Tibial nerve (tissue), 4 donors: ENCODE measurements at regions not wholly inside any gene's neighbourhood (a gene's known extent, or its start where the extent isn't known, plus 50 kb on each side); places are given as distances from the start of the nearest gene placed in this dataset.

Experiments
- CTCF ChIP-seq, 5 experiments: fragments of 200-600 bp in 3 of 5; fragments of 450-650 bp in 2 of 5; sonication (generic) in 3 of 5; IDR thresholded peaks; one replicate each; pipeline ENCODE4 v1.5.1; 2016 to 2019; ENCODE audit warnings: antibody characterized with exemption in 5 of 5, mild to moderate bottlenecking in 3 of 5, moderate library complexity in 2 of 5
- EP300 ChIP-seq, 2 donors: sonication (generic); formaldehyde crosslinking; IDR thresholded peaks; one replicate each; pipeline ENCODE4 v1.6.1; 2017; ENCODE audit warnings: antibody characterized with exemption in 2 of 2, mild to moderate bottlenecking in 1 of 2
- POLR2A ChIP-seq, 2 donors: fragments of 450-650 bp; IDR thresholded peaks; one replicate each; pipeline ENCODE4 v1.6.1; 2017; ENCODE audit warnings: antibody characterized with exemption in 2 of 2, mild to moderate bottlenecking in 2 of 2, moderate library complexity in 2 of 2

- TF ChIP-seq CTCF (IDR thresholded peaks at IDR 0.05) (no peak), POLR2A (IDR thresholded peaks at IDR 0.05) (no peak), EP300 (IDR thresholded peaks at IDR 0.05) (no peak)
These were observed 992.2 kb downstream of the TSN start for GRCh38 chr2:122747670-122748069.
